ENCODE measurements at regions not wholly inside any gene's neighbourhood (a gene's known extent, or its start where the extent isn't known, plus 50 kb on each side); places are given as distances from the start of the nearest gene placed in this dataset.
A peak's percentile ranks its signal among the peaks of the same experiment; 100 is the strongest.

DNA sequence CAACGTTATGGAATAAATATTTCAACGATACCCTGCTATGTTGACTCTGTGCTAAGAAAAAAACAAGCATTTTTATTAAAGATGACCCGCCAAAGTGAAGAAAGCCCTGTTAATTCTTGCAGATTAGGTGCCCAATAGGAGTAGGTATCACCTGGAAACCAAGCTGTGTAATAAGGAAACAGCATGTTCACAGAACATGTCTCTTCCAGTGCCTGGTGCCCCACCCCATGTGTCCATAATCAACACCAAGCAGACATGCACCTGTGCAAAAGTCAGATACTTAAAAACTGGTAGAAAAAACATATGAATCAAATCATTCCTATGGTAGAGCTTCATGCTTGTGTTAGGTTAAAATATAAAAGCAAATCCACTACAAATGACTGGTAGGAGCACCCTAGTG is 327.1 kb downstream of the SHANK2 start:
- Histone ChIP-seq H3K27ac (ENCODE audit: insufficient read depth in 1 of 2, low read depth in 1 of 2, low read length in 2 of 2, poor library complexity in 1 of 2, severe bottlenecking in 2 of 2) (no peak overlapping the region), H3K4me1 (ENCODE audit: control extremely low read depth in 1 of 4, control insufficient read depth in 4 of 4, insufficient read depth in 4 of 4, low read length in 3 of 4) (no peaks in the 10 kb centered on the region), H3K36me3 (ENCODE audit: control insufficient read depth in 4 of 4, insufficient read depth in 4 of 4, low read length in 3 of 4) (no peaks in the 10 kb centered on the region), H3K9me3 (ENCODE audit: control extremely low read depth in 1 of 5, control insufficient read depth in 4 of 5, insufficient read depth in 2 of 5, low read depth in 1 of 5, low read length in 4 of 5) (peaks cover 5 to 32% (median 10%) of the 10 kb centered on the region in 5 experiments), H3K4me3 (ENCODE audit: control insufficient read depth in 1 of 7, extremely low read depth in 1 of 7, insufficient read depth in 4 of 7, low read depth in 2 of 7, low read length in 6 of 7) (no peak overlapping the region), H3K27me3 (replicated peaks in 2 of 5; ENCODE audit: control insufficient read depth in 4 of 5, insufficient read depth in 5 of 5, low read length in 4 of 5) (peaks cover 0 to 18% (median 0%) of the 10 kb centered on the region in 5 experiments)
- no peak for DNase-seq
- 77% methylated on average over 3 of the region's 3 CpGs for WGBS (ENCODE audit: insufficient coverage)
- ChIA-PET POLR2A (no interaction called here), CTCF (no interaction called here)

DNA sequence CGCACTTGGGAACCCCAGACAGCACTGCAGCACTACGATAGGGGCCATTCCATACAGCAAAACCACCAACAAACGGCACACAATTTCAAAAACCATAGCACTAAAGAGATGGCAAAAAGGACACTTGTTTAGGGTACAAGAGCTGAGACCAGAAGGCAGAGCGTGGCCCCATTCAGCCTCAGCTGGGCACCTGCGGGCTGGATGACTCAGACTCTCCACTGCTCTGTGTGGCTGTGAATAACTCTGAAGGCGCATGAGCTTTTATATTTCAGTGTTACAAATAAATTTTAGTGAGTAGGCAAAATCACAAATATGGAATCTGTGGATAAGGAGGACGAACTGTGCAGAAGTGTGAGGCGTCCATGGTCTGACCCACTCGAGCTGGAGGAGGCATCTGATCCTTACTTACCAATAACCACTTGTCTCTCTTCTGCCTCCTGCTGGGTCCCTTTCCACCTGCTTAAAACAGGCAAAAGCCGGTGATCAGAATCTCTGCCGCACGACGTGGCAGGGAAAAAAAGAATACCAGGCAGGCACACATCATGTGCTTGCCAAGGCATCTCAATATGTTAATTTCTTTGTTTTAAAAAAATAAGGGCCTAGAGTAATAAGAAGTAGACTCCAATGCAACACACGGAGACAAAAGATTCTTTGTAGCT is 325.7 kb downstream of the SHANK2 start:
- no peak overlapping the region for H3K4me3 ChIP-seq (ENCODE audit: control insufficient read depth in 1 of 7, extremely low read depth in 1 of 7, insufficient read depth in 4 of 7, low read depth in 2 of 7, low read length in 6 of 7)
- H3K4me1 ChIP-seq (ENCODE audit: control extremely low read depth in 1 of 4, control insufficient read depth in 4 of 4, insufficient read depth in 4 of 4, low read length in 3 of 4), result no peaks in the 10 kb centered on the region
- no peak for DNase-seq
- CTCF ChIA-PET, result no interaction called here
- 89% methylated on average over 11 of the region's 14 CpGs for WGBS (ENCODE audit: insufficient coverage)
- H3K27ac ChIP-seq (ENCODE audit: insufficient read depth in 1 of 2, low read depth in 1 of 2, low read length in 2 of 2, poor library complexity in 1 of 2, severe bottlenecking in 2 of 2), result no peak overlapping the region
- peaks cover 0 to 21% (median 8%) of the 10 kb centered on the region in 5 experiments for H3K9me3 ChIP-seq (ENCODE audit: control extremely low read depth in 1 of 5, control insufficient read depth in 4 of 5, insufficient read depth in 2 of 5, low read depth in 1 of 5, low read length in 4 of 5)
- peaks cover 0 to 22% (median 0%) of the 10 kb centered on the region in 5 experiments for H3K27me3 ChIP-seq (replicated peaks in 2 of 5; ENCODE audit: control insufficient read depth in 4 of 5, insufficient read depth in 5 of 5, low read length in 4 of 5)
- POLR2A ChIA-PET, result no interaction called here
- no peaks in the 10 kb centered on the region for H3K36me3 ChIP-seq (ENCODE audit: control insufficient read depth in 4 of 4, insufficient read depth in 4 of 4, low read length in 3 of 4)

DNA sequence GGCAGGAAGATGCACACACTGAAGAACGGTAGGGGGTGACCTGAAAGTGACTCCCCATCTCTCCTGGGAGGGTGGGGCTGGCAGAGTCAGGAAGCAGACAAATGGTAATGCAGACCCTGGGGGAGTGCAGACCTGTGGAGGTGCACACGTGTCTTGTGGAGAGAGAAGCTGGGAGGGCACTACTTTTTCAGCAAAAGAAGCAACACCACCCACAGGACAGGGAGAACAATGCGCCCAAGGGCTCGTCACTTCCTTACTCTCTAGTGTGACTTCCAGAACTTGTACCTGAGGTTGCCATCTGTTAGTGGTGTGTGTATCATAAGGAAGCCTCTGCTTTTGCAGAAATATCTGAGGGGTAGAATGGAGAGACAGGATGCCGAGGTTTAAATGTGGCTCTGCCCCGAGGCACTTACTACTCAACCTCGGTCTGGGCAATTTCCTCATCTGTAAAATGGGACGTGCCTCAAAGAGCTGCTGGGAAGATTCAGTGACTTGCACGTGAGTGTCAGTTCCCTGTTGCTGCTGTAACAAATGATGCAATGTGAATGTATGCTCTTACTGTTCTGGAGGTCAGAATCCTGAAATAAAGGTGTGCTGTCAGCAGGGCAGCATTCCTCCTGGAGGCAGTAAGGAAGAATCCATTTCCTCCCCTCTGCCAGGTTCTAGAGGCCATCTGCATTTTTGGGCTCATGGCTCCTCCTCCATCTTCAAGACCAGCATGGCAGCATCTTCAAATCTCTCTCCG is 323.4 kb downstream of the SHANK2 start:
- ChIA-PET CTCF (no interaction called here), POLR2A (no interaction called here)
- Histone ChIP-seq H3K9me3 (ENCODE audit: control extremely low read depth in 1 of 5, control insufficient read depth in 4 of 5, insufficient read depth in 2 of 5, low read depth in 1 of 5, low read length in 4 of 5) (peaks cover 0 to 7% (median 1%) of the 10 kb centered on the region in 5 experiments), H3K36me3 (ENCODE audit: control insufficient read depth in 4 of 4, insufficient read depth in 4 of 4, low read length in 3 of 4) (no peaks in the 10 kb centered on the region), H3K27me3 (replicated peaks in 2 of 5; ENCODE audit: control insufficient read depth in 4 of 5, insufficient read depth in 5 of 5, low read length in 4 of 5) (peaks cover 0 to 22% (median 0%) of the 10 kb centered on the region in 5 experiments), H3K4me3 (ENCODE audit: control insufficient read depth in 1 of 7, extremely low read depth in 1 of 7, insufficient read depth in 4 of 7, low read depth in 2 of 7, low read length in 6 of 7) (no peak overlapping the region), H3K27ac (ENCODE audit: insufficient read depth in 1 of 2, low read depth in 1 of 2, low read length in 2 of 2, poor library complexity in 1 of 2, severe bottlenecking in 2 of 2) (no peak overlapping the region), H3K4me1 (ENCODE audit: control extremely low read depth in 1 of 4, control insufficient read depth in 4 of 4, insufficient read depth in 4 of 4, low read length in 3 of 4) (no peaks in the 10 kb centered on the region)
- peak in 1 of 3 donors; percentile 48 for DNase-seq
- WGBS (ENCODE audit: insufficient coverage), result 62% methylated on average over 8 of the region's 10 CpGs

DNA sequence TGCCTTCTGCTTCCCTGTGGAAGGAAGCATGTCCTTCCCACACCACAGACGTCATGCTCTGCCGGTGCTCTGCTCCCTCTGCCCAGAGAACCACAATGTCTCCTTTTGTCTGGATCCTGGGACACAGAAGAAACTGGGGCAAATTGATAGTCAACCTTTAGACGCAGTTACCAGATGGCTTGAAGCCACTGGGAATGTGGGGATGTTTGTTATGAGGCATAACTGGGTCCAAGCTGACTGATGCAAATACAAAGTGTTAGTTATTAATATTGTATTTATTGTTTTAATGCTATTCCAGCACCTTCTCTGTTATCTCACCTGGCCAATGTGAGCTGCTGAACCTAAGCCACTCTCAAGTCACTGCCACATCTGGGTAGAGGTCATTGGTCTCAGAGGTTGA is 322.2 kb downstream of the SHANK2 start:
- WGBS (ENCODE audit: insufficient coverage), result 100% methylated on average over 1 of the region's 3 CpGs
- H3K9me3 ChIP-seq (ENCODE audit: control extremely low read depth in 1 of 5, control insufficient read depth in 4 of 5, insufficient read depth in 2 of 5, low read depth in 1 of 5, low read length in 4 of 5), result peaks cover 0 to 4% (median 1%) of the 10 kb centered on the region in 5 experiments
- ChIA-PET CTCF (no interaction called here), POLR2A (interaction anchor here (0.6 kb wide), 1 partner anchor 299 kb away, joined by 3 read pairs; no protein-coding TSS in a partner anchor)
- H3K4me3 ChIP-seq (ENCODE audit: control insufficient read depth in 1 of 7, extremely low read depth in 1 of 7, insufficient read depth in 4 of 7, low read depth in 2 of 7, low read length in 6 of 7), result no peak overlapping the region
- H3K4me1 ChIP-seq (ENCODE audit: control extremely low read depth in 1 of 4, control insufficient read depth in 4 of 4, insufficient read depth in 4 of 4, low read length in 3 of 4), result no peaks in the 10 kb centered on the region
- no peak overlapping the region for H3K27ac ChIP-seq (ENCODE audit: insufficient read depth in 1 of 2, low read depth in 1 of 2, low read length in 2 of 2, poor library complexity in 1 of 2, severe bottlenecking in 2 of 2)
- H3K27me3 ChIP-seq (replicated peaks in 2 of 5; ENCODE audit: control insufficient read depth in 4 of 5, insufficient read depth in 5 of 5, low read length in 4 of 5), result peaks cover 0 to 22% (median 0%) of the 10 kb centered on the region in 5 experiments
- H3K36me3 ChIP-seq (ENCODE audit: control insufficient read depth in 4 of 4, insufficient read depth in 4 of 4, low read length in 3 of 4), result no peaks in the 10 kb centered on the region
- no peak for DNase-seq

DNA sequence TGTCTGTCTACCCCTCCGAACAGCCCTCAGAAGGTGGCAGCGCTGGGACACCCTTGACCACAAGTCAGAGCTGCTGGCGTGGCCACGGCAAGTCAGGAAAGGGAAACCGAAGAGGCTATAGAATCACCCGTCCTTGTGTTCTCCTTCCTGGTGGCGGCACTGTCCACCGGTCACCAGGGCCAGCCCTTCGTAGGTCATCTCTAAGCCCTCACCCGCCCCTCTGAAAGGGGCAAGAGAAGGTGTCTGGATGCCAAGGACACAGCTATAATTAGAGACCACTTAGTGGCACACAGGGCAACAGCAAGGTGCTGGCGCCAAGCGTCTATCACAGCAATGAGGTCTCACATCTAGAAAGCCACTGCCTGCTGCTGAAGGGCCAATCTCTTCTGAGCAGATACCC is 320.9 kb downstream of the SHANK2 start:
- Histone ChIP-seq H3K4me1 (ENCODE audit: control extremely low read depth in 1 of 4, control insufficient read depth in 4 of 4, insufficient read depth in 4 of 4, low read length in 3 of 4) (no peaks in the 10 kb centered on the region), H3K27ac (ENCODE audit: insufficient read depth in 1 of 2, low read depth in 1 of 2, low read length in 2 of 2, poor library complexity in 1 of 2, severe bottlenecking in 2 of 2) (no peak overlapping the region), H3K9me3 (ENCODE audit: control extremely low read depth in 1 of 5, control insufficient read depth in 4 of 5, insufficient read depth in 2 of 5, low read depth in 1 of 5, low read length in 4 of 5) (peaks cover 0 to 4% (median 0%) of the 10 kb centered on the region in 5 experiments), H3K36me3 (ENCODE audit: control insufficient read depth in 4 of 4, insufficient read depth in 4 of 4, low read length in 3 of 4) (no peaks in the 10 kb centered on the region), H3K27me3 (replicated peaks in 2 of 5; ENCODE audit: control insufficient read depth in 4 of 5, insufficient read depth in 5 of 5, low read length in 4 of 5) (peaks cover 0 to 20% (median 0%) of the 10 kb centered on the region in 5 experiments), H3K4me3 (ENCODE audit: control insufficient read depth in 1 of 7, extremely low read depth in 1 of 7, insufficient read depth in 4 of 7, low read depth in 2 of 7, low read length in 6 of 7) (no peak overlapping the region)
- ChIA-PET POLR2A (no interaction called here), CTCF (no interaction called here)
- 81% methylated on average over 12 of the region's 12 CpGs for WGBS (ENCODE audit: insufficient coverage)
- no peak for DNase-seq

DNA sequence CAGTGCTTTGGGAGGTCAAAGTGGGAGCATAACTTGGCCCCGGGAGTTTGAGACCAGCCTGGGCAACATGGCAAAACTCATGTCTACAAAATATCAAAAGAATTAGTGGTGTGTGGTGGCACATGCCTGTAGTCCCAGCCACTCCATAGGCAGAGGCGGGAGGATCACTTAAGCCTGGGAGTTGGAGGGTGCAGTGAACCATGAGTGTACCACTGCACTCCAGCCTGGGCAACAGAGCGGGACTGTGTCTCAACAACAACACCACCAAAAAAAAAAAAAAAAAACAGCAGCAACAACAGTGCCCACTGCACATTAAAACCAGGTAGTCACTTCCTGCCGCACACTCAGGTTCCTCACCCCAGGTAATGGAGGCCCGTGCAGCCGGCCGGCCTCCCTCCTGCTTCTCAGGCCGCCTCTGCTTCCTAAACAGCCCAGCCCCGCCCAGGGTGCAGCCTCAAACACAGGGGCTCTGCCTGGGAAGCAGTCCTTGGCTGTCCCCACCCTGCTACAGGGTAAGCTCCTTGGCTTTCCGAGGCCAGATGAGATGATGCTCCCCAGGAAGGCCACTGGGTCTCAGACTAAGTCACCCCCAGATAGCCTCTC is 318.3 kb downstream of the SHANK2 start:
- Histone ChIP-seq H3K9me3 (ENCODE audit: control extremely low read depth in 1 of 5, control insufficient read depth in 4 of 5, insufficient read depth in 2 of 5, low read depth in 1 of 5, low read length in 4 of 5) (peaks cover 0 to 10% (median 0%) of the 10 kb centered on the region in 5 experiments), H3K27me3 (replicated peaks in 2 of 5; ENCODE audit: control insufficient read depth in 4 of 5, insufficient read depth in 5 of 5, low read length in 4 of 5) (peaks cover 0 to 15% (median 0%) of the 10 kb centered on the region in 5 experiments), H3K4me3 (ENCODE audit: control insufficient read depth in 1 of 7, extremely low read depth in 1 of 7, insufficient read depth in 4 of 7, low read depth in 2 of 7, low read length in 6 of 7) (no peak overlapping the region), H3K4me1 (ENCODE audit: control extremely low read depth in 1 of 4, control insufficient read depth in 4 of 4, insufficient read depth in 4 of 4, low read length in 3 of 4) (no peaks in the 10 kb centered on the region), H3K27ac (ENCODE audit: insufficient read depth in 1 of 2, low read depth in 1 of 2, low read length in 2 of 2, poor library complexity in 1 of 2, severe bottlenecking in 2 of 2) (no peak overlapping the region), H3K36me3 (ENCODE audit: control insufficient read depth in 4 of 4, insufficient read depth in 4 of 4, low read length in 3 of 4) (no peaks in the 10 kb centered on the region)
- ChIA-PET POLR2A (no interaction called here), CTCF (no interaction called here)
- DNase-seq, result no peak
- WGBS (ENCODE audit: insufficient coverage), result 96% methylated on average over 7 of the region's 10 CpGs
